GM10266 (cell line): ENCODE measurements at regions not wholly inside any gene's neighbourhood (a gene's known extent, or its start where the extent isn't known, plus 50 kb on each side); places are given as distances from the start of the nearest gene placed in this dataset.

ENCODE experiments used
- DNase-seq: peaks from one replicate; pipeline ENCODE4 v3.0.0; 2012; ENCODE audit errors: extremely low spot score
- CTCF ChIP-seq: IDR thresholded peaks from 2 replicates; pipeline ENCODE4 v1.5.1; 2012; ENCODE audit warnings: mild to moderate bottlenecking, low read depth; ENCODE audit not compliant: control insufficient read depth, insufficient read depth; ENCODE audit errors: missing control alignments

DNA sequence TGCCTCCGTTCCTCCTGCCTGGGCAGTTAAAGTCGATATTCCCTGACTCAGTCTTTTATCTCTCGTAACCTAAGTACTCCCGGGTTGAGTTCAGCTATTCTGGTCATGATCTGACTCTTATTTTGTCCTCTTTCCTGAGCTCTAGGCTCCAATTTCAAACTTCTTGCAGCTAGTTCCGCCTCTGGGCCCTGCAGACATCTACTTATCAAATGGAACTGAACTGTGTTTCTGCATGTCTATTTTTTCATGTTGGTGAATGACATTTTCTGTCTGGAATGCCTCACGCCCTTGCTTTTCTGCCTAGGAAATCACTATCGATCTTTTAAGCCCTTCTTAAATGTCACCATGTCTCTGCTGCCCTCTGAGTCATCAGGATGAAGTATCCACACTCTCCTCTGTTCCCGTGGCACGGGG, 101.5 kb downstream of the VAPA start:
- DNase-seq: no peak
- no peak for TF ChIP-seq CTCF

GRCh38 chr18:10015941-10016819, 102.4 kb downstream of the VAPA start:
- no peak for TF ChIP-seq CTCF

DNA sequence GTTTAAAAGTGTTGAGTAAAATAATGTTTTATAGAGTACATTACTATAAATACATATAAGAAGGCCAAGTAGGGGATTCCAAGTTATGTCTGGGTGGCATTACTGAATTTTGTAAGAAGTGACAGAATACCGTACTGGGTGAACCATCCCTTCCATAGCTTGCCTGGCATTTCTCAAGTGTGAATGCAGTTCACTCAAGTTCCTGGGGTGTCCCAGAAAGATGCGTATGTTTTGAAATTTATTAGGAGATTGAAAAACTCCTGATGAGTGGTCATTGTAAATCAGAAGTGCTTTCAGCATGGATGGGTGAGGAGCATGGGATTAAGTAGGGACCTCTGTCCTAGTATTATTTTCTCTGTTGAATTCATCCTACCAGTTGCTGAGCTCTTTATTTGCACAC, 103.2 kb downstream of the VAPA start:
- no peak for TF ChIP-seq CTCF
- no peak for DNase-seq

More at GRCh38 chr18:10015941-10016819, 102.4 kb downstream of the VAPA start:
- DNase-seq: no peak

GRCh38 chr18:10018289-10018688, 104.5 kb downstream of the VAPA start:
- no peak for TF ChIP-seq CTCF

GRCh38 chr18:10020171-10020570, 106.4 kb downstream of the VAPA start:
- DNase-seq: no peak
- no peak for TF ChIP-seq CTCF

More at GRCh38 chr18:10018289-10018688, 104.5 kb downstream of the VAPA start:
- no peak for DNase-seq

DNA sequence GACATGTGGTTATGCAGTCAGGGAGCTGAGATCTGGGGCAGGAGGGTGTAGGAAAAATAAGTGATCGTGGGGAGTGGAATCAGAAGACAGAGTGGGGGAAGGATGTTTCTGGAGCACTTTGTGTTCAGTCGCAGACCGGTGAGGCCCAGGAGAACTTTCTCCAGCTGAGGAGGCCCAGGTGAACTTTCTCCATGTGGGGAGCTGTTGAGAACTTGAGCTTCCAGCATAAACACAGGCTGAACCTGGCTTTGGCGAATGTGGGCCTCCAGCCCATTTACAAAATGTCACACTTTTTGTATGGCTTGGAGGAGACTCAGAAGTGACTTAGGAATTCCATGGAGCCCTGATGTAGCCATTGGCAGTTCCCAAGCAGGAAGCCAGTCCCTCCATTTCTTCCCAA, 108.5 kb downstream of the VAPA start:
- DNase-seq: no peak
- TF ChIP-seq CTCF: no peak

- no peak for DNase-seq
- TF ChIP-seq CTCF: no peak
These were observed 110.2 kb downstream of the VAPA start for GRCh38 chr18:10023853-10024570.
